ENCODE measurements at regions not wholly inside any gene's neighbourhood (a gene's known extent, or its start where the extent isn't known, plus 50 kb on each side); places are given as distances from the start of the nearest gene placed in this dataset.

DNA sequence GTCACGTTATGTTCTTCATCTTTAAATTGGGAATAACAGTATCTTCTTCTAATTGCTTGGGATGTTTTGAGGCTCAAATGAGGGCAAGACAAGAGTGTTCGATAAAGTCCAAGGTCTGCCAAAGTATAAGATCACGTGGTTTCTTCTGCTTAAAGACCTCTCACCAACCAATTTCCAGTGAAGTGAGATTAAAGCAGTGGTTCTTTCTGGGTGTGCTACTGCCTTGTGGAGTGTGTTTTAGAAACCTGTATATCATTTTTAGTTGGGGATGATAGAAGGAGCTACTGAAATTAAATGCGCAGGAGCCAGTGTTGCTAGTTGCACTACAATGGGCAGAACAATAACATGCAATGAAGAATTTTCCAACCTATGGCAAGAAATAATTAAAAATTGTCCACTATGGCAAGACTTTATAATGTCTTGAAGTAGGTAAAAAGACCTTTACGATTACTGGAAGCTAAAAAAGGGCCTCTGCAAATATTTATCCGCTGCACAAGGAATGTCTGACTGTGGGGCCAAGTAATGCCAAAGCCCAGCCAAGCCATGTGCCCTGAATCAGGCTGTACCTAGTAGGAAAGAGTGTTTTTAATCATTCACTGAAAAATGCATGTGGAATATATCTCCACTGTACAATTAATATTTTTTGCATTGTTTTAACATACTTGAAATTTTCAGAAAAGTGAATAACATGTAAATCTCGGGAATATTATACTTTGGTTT, 244.5 kb upstream of the REG3G start:
- Mint-ChIP-seq H3K27me3 (ENCODE audit: low read depth in 2 of 2) (no peaks in the 10 kb centered on the region), H3K4me1 (no peaks in the 10 kb centered on the region), H3K27ac (no peak overlapping the region), H3K4me3 (no peak overlapping the region), H3K9me3 (peaks cover 19 to 26% of the 10 kb centered on the region in 2 donors), H3K36me3 (peaks cover 24% of the 10 kb centered on the region)
- Histone ChIP-seq H3K9me3 (ENCODE audit: control insufficient read depth, insufficient read depth, low read length) (peaks cover 10% of the 10 kb centered on the region), H3K27me3 (ENCODE audit: control insufficient read depth, insufficient read depth, low read length) (no peaks in the 10 kb centered on the region), H3K36me3 (ENCODE audit: control insufficient read depth, insufficient read depth, low read length) (no peaks in the 10 kb centered on the region), H3K4me1 (ENCODE audit: control insufficient read depth, insufficient read depth, low read length) (no peaks in the 10 kb centered on the region), H3K27ac (ENCODE audit: low read length) (no peak overlapping the region), H3K4me3 (ENCODE audit: low read length) (no peak overlapping the region)
- DNase-seq (no peak), ATAC-seq (no peak)
- intact Hi-C loops (cut with micrococcal nuclease): no loop called here
- WGBS (ENCODE audit: insufficient coverage): 75% methylated on average over 6 of the region's 7 CpGs
- TF ChIP-seq, protein P1, sequence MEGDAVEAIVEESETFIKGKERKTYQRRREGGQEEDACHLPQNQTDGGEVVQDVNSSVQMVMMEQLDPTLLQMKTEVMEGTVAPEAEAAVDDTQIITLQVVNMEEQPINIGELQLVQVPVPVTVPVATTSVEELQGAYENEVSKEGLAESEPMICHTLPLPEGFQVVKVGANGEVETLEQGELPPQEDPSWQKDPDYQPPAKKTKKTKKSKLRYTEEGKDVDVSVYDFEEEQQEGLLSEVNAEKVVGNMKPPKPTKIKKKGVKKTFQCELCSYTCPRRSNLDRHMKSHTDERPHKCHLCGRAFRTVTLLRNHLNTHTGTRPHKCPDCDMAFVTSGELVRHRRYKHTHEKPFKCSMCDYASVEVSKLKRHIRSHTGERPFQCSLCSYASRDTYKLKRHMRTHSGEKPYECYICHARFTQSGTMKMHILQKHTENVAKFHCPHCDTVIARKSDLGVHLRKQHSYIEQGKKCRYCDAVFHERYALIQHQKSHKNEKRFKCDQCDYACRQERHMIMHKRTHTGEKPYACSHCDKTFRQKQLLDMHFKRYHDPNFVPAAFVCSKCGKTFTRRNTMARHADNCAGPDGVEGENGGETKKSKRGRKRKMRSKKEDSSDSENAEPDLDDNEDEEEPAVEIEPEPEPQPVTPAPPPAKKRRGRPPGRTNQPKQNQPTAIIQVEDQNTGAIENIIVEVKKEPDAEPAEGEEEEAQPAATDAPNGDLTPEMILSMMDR (IDR thresholded peaks at IDR 0.05): no peak

DNA sequence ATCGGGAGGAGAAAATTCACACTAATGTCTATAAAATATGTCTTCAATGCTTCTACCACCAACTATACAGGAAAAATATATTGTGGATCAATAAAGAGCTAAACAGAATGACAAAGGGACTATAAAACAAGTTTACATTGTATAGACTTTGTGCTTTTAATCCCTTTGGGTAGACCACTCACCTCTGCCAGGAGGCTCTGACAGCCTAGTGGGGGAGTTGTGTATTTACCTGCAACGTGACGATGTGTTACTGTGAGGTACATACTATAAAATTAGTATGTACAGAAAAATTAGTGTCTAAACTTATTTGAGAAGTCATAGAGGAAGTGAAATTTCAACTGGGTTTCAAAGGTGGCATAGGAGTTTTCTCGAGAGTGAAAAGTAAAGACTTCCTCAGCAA, 243.3 kb upstream of the REG3G start:
- no peaks in the 10 kb centered on the region for H3K4me1 ChIP-seq (ENCODE audit: control insufficient read depth, insufficient read depth, low read length)
- H3K36me3 Mint-ChIP-seq: peaks cover 18% of the 10 kb centered on the region
- no peak overlapping the region for H3K27ac Mint-ChIP-seq
- no peaks in the 10 kb centered on the region for H3K27me3 Mint-ChIP-seq (ENCODE audit: low read depth in 2 of 2)
- intact Hi-C loops (cut with micrococcal nuclease): no loop called here
- 100% methylated on average over 2 of the region's 4 CpGs for WGBS (ENCODE audit: insufficient coverage)
- H3K9me3 Mint-ChIP-seq: peaks cover 17 to 22% of the 10 kb centered on the region in 2 donors
- DNase-seq (no peak), ATAC-seq (no peak)
- H3K36me3 ChIP-seq (ENCODE audit: control insufficient read depth, insufficient read depth, low read length): no peaks in the 10 kb centered on the region
- TF ChIP-seq, protein P1 (IDR thresholded peaks at IDR 0.05): no peak
- no peak overlapping the region for H3K4me3 ChIP-seq (ENCODE audit: low read length)
- H3K9me3 ChIP-seq (ENCODE audit: control insufficient read depth, insufficient read depth, low read length): peaks cover 13% of the 10 kb centered on the region
- no peaks in the 10 kb centered on the region for H3K4me1 Mint-ChIP-seq
- no peak overlapping the region for H3K4me3 Mint-ChIP-seq
- no peaks in the 10 kb centered on the region for H3K27me3 ChIP-seq (ENCODE audit: control insufficient read depth, insufficient read depth, low read length)
- no peak overlapping the region for H3K27ac ChIP-seq (ENCODE audit: low read length)

DNA sequence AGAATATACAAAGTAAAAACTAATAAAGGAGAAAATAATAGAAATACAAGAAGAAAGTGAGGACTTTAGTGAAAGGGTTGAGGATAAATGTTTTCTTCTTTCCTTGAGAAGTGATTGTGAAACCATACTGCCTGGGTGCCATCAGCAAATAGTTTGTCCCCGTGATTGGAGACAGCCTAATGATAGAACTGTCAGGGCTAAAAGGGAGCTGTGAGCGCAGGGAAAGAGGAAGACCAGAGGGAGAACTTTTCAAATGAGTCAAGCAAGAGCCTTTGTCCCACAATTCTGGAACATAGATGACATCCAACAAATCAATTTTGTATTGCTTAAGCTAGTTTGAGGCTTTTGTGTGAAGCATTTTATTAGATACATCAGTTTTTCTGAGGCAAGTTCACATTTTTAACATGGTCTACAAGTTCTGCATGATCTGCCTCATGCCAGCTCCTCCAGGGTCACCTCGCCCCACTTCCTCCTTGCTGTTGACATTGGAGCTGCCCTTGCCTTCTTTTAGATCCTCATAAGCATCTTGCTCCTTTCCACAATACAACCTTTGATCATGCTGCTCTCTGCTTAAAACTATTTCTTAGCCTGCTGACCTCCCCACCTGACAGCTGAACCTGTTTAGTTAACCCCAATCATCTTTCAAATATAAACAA, 213.4 kb upstream of the REG3G start:
- TF ChIP-seq, protein P1 (IDR thresholded peaks at IDR 0.05): no peak
- Mint-ChIP-seq H3K36me3 (no peaks in the 10 kb centered on the region), H3K27ac (no peak overlapping the region), H3K27me3 (ENCODE audit: low read depth in 2 of 2) (no peaks in the 10 kb centered on the region), H3K4me1 (no peaks in the 10 kb centered on the region), H3K9me3 (peaks cover 16 to 18% of the 10 kb centered on the region in 2 donors), H3K4me3 (no peak overlapping the region)
- Histone ChIP-seq H3K27ac (ENCODE audit: low read length) (no peak overlapping the region), H3K9me3 (ENCODE audit: control insufficient read depth, insufficient read depth, low read length) (peaks cover 4% of the 10 kb centered on the region), H3K4me3 (ENCODE audit: low read length) (no peak overlapping the region), H3K36me3 (ENCODE audit: control insufficient read depth, insufficient read depth, low read length) (no peaks in the 10 kb centered on the region), H3K27me3 (ENCODE audit: control insufficient read depth, insufficient read depth, low read length) (no peaks in the 10 kb centered on the region), H3K4me1 (ENCODE audit: control insufficient read depth, insufficient read depth, low read length) (no peaks in the 10 kb centered on the region)
- intact Hi-C loops (cut with micrococcal nuclease): no loop called here
- no peak for ATAC-seq
- WGBS (ENCODE audit: insufficient coverage): 66% methylated on average over 3 of the region's 3 CpGs
- no peak for DNase-seq

Measured in natural killer cell (primary cell).